HCT116 (cell line): ENCODE measurements at regions not wholly inside any gene's neighbourhood (a gene's known extent, or its start where the extent isn't known, plus 50 kb on each side); places are given as distances from the start of the nearest gene placed in this dataset.

Experiments
- ATAC-seq: fragments of 200-7000 bp; cut with Tn5 transposase; 2 replicates; pipeline ENCODE4 v1.9.1; 2020; ENCODE audit warnings: mild to moderate bottlenecking, moderate library complexity
- BruUV-seq: library from RNA; stranded (reverse); fragments of 400-500 nt; replicated peaks from 2 replicates; lab custom pipeline; 2021; lab: Mats Ljungman, UMichigan
- CTCF ChIA-PET: fragments of 300-600 bp; sonication (Branson Sonifier 250); formaldehyde crosslinking; loops from one replicate; lab custom pipeline; 2021; ENCODE audit warnings: antibody characterized with exemption; lab: Charles Lee
- POLR2A ChIA-PET: fragments of 300-600, 350-600 bp; sonication (Branson Sonifier 250); formaldehyde crosslinking; loops from one replicate; lab custom pipeline; 2021; ENCODE audit warnings: antibody characterized with exemption; lab: Charles Lee
- RAD21 ChIA-PET, 2 experiments: fragments of 300-600 bp; sonication (Branson Sonifier 250); formaldehyde crosslinking; loops; one replicate each; lab custom pipeline; 2023; ENCODE audit warnings: low total read pairs in 2 of 2; ENCODE audit not compliant: uncharacterized antibody in 2 of 2, unreplicated experiment in 2 of 2, low non-redundant PET in 1 of 2; lab: Charles Lee
- DNase-seq: peaks from one replicate; pipeline ENCODE4 v3.0.0-alpha.2; 2010; ENCODE audit warnings: low read depth, low spot score
- H2AFZ ChIP-seq: fragments of 200-600 bp; shearing (Covaris generic), sonication (generic); 2 replicates; pipeline ENCODE4 v1.6.1; 2017; ENCODE audit warnings: low read depth, mixed run types, mixed read lengths, antibody characterized with exemption, low read length; ENCODE audit not compliant: poor library complexity, severe bottlenecking
- H3K27ac ChIP-seq: 2 replicates; pipeline ENCODE4 v1.5.1; 2012; ENCODE audit warnings: low read depth, low read length
- H3K27me3 ChIP-seq: fragments of 200-600 bp; sonication (generic); 2 replicates; pipeline ENCODE4 v1.6.1; 2016; ENCODE audit warnings: mixed run types, low read length, mixed read lengths; ENCODE audit not compliant: insufficient read depth
- H3K36me3 ChIP-seq, 2 experiments: fragments of 200-500 bp in 1 of 2; fragments of 200-600 bp in 1 of 2; sonication (Bioruptor generic) in 1 of 2; sonication (generic) in 1 of 2; 2 replicates each; pipeline versions ENCODE4 v1.5.1 to v1.6.1; 2014 to 2016; ENCODE audit warnings: low read length in 2 of 2, inconsistent platforms in 1 of 2, mixed read lengths in 1 of 2, mixed run types in 1 of 2; ENCODE audit not compliant: insufficient read depth in 2 of 2, control insufficient read depth in 1 of 2
- H3K4me1 ChIP-seq, 2 experiments: fragments of 200-600 bp in 1 of 2; sonication (generic) in 1 of 2; 2 replicates each; pipeline versions ENCODE4 v1.5.1 to v1.6.1; 2012 to 2017; ENCODE audit warnings: low read length in 2 of 2, inconsistent platforms in 1 of 2, mild to moderate bottlenecking in 1 of 2, mixed read lengths in 1 of 2, mixed run types in 1 of 2, moderate library complexity in 1 of 2; ENCODE audit not compliant: insufficient read depth in 2 of 2, control insufficient read depth in 1 of 2
- H3K4me2 ChIP-seq: fragments of 200-600 bp; sonication (generic); 2 replicates; pipeline ENCODE4 v1.6.1; 2017; ENCODE audit warnings: mixed run types, low read length, mixed read lengths
- H3K4me3 ChIP-seq, 2 experiments: fragments of 200-600 bp in 1 of 2; sonication (generic) in 1 of 2; replicated peaks in 1 of 2; 2 replicates each; pipeline ENCODE4 v1.5.1; 2011 to 2016; ENCODE audit warnings: low read length in 2 of 2, control low read depth in 1 of 2, low read depth in 1 of 2, mild to moderate bottlenecking in 1 of 2, mixed read lengths in 1 of 2, mixed run types in 1 of 2
- H3K79me2 ChIP-seq: fragments of 200-600 bp; sonication (generic); 2 replicates; pipeline ENCODE4 v1.6.1; 2017; ENCODE audit warnings: mild to moderate bottlenecking, mixed run types, low read length, moderate library complexity, mixed read lengths; ENCODE audit not compliant: insufficient read depth
- H3K9ac ChIP-seq: fragments of 200-600 bp; sonication (generic); 2 replicates; pipeline ENCODE4 v1.6.1; 2016; ENCODE audit warnings: low read length, mixed read lengths
- H3K9me2 ChIP-seq: fragments of 200-600 bp; sonication (generic), shearing (Covaris generic); 2 replicates; pipeline ENCODE4 v1.6.1; 2017; ENCODE audit warnings: mixed run types, mild to moderate bottlenecking, moderate library complexity; ENCODE audit not compliant: insufficient read depth
- H3K9me3 ChIP-seq, 2 experiments: fragments of 200-500 bp in 1 of 2; fragments of 200-600 bp in 1 of 2; sonication (Bioruptor generic) in 1 of 2; sonication (generic) in 1 of 2; 2 replicates each; pipeline ENCODE4 v1.6.1; 2014 to 2017; ENCODE audit warnings: low read length in 2 of 2, mixed read lengths in 2 of 2, inconsistent platforms in 1 of 2, low read depth in 1 of 2, mild to moderate bottlenecking in 1 of 2, mixed run types in 1 of 2, moderate library complexity in 1 of 2; ENCODE audit not compliant: control insufficient read depth in 1 of 2, insufficient read depth in 1 of 2
- H4K20me1 ChIP-seq: fragments of 200-600 bp; sonication (generic), shearing (Covaris generic); 2 replicates; pipeline ENCODE4 v1.6.1; 2017; ENCODE audit warnings: mixed run types, mild to moderate bottlenecking, moderate library complexity; ENCODE audit not compliant: insufficient read depth
- ATF3 ChIP-seq: IDR thresholded peaks from 2 replicates; pipeline ENCODE4 v1.6.1; 2012
- ELF1 ChIP-seq: IDR thresholded peaks from 2 replicates; pipeline ENCODE4 v1.6.1; 2012; ENCODE audit warnings: low read depth, borderline replicate concordance
- EZH2 ChIP-seq: fragments of 200-600 bp; sonication (generic); IDR thresholded peaks from 2 replicates; pipeline ENCODE4 v1.6.1; 2017; ENCODE audit warnings: antibody characterized with exemption, mixed run types
- EZH2phosphoT487 ChIP-seq: fragments of 200-600 bp; IDR thresholded peaks from 2 replicates; pipeline ENCODE4 v1.6.1; 2018; ENCODE audit warnings: antibody characterized with exemption, borderline replicate concordance
- FOSL1 ChIP-seq: IDR thresholded peaks from 2 replicates; pipeline ENCODE4 v1.6.1; 2012; ENCODE audit warnings: low read depth
- JUND ChIP-seq: IDR thresholded peaks from 2 replicates; pipeline ENCODE4 v1.6.1; 2012
- RAD21 ChIP-seq: IDR thresholded peaks from 2 replicates; pipeline ENCODE4 v1.6.1; 2012; ENCODE audit warnings: low read depth, mild to moderate bottlenecking
- REST ChIP-seq: IDR thresholded peaks from 2 replicates; pipeline ENCODE4 v1.6.1; 2012; ENCODE audit warnings: low read depth
- SIN3A ChIP-seq: IDR thresholded peaks from 2 replicates; pipeline ENCODE4 v1.6.1; 2012; ENCODE audit warnings: low read depth
- TCF7L2 ChIP-seq: IDR thresholded peaks from 2 replicates; pipeline ENCODE4 v1.7.0; 2011; ENCODE audit warnings: borderline replicate concordance, inconsistent platforms; ENCODE audit not compliant: insufficient read depth, insufficient read length; ENCODE audit errors: extremely low read depth
- YY1 ChIP-seq: IDR thresholded peaks from 2 replicates; pipeline ENCODE4 v1.6.1; 2011; ENCODE audit warnings: low read length, low read depth, moderate library complexity, mild to moderate bottlenecking; ENCODE audit not compliant: insufficient replicate concordance; ENCODE audit errors: extremely low read depth
- ZFX ChIP-seq: fragments of 450-650 bp; IDR thresholded peaks from 2 replicates; pipeline ENCODE4 v1.6.1; 2017
- intact Hi-C: fragments of 100-400 bp; cut with micrococcal nuclease; formaldehyde crosslinking; loops from 2 replicates; pipeline ENCODE4 v1.10.0; 2022
- TF ChIP-seq, protein P1 (sequence below): IDR thresholded peaks from 2 replicates; pipeline ENCODE4 v1.6.1; 2012
- TF ChIP-seq, protein P2 (sequence below), 3 experiments: fragments of 200-600 bp in 1 of 3; sonication (generic) in 1 of 3; IDR thresholded peaks in 2 of 3; conservative IDR thresholded peaks in 1 of 3; 2 replicates each; pipeline ENCODE4 v1.5.1; 2012 to 2017; ENCODE audit warnings: low read depth in 2 of 3, low read length in 2 of 3, antibody characterized with exemption in 1 of 3, borderline replicate concordance in 1 of 3, control low read depth in 1 of 3, mild to moderate bottlenecking in 1 of 3, mixed read lengths in 1 of 3, mixed run types in 1 of 3, moderate library complexity in 1 of 3; ENCODE audit not compliant: insufficient read depth in 1 of 3

GRCh38 chr4:157885811-157886210 lies 287.0 kb downstream of the GASK1B start:
- POLR2A ChIA-PET = no interaction called here
- no peak overlapping the region for H3K27ac ChIP-seq
- no peaks in the 10 kb centered on the region for H3K36me3 ChIP-seq
- no peaks in the 10 kb centered on the region for H3K9me2 ChIP-seq
- H2AFZ ChIP-seq = no peak overlapping the region
- BruUV-seq = no TSS peak
- TF ChIP-seq RAD21 (no peak), EZH2phosphoT487 (no peak), TCF7L2 (no peak), FOSL1 (no peak), ATF3 (no peak), REST (no peak), ELF1 (no peak), ZFX (no peak), EZH2 (no peak), JUND (no peak), YY1 (no peak), SIN3A (no peak)
- TF ChIP-seq, protein P1, sequence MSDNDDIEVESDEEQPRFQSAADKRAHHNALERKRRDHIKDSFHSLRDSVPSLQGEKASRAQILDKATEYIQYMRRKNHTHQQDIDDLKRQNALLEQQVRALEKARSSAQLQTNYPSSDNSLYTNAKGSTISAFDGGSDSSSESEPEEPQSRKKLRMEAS = no peak
- TF ChIP-seq, protein P2, sequence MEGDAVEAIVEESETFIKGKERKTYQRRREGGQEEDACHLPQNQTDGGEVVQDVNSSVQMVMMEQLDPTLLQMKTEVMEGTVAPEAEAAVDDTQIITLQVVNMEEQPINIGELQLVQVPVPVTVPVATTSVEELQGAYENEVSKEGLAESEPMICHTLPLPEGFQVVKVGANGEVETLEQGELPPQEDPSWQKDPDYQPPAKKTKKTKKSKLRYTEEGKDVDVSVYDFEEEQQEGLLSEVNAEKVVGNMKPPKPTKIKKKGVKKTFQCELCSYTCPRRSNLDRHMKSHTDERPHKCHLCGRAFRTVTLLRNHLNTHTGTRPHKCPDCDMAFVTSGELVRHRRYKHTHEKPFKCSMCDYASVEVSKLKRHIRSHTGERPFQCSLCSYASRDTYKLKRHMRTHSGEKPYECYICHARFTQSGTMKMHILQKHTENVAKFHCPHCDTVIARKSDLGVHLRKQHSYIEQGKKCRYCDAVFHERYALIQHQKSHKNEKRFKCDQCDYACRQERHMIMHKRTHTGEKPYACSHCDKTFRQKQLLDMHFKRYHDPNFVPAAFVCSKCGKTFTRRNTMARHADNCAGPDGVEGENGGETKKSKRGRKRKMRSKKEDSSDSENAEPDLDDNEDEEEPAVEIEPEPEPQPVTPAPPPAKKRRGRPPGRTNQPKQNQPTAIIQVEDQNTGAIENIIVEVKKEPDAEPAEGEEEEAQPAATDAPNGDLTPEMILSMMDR (IDR thresholded peaks at IDR 0.05 in 2 of 3, conservative IDR thresholded peaks at IDR 0.05 in 1 of 3; ENCODE audit: borderline replicate concordance in 1 of 3, insufficient read depth in 1 of 3, low read depth in 2 of 3, low read length in 2 of 3) = no peak
- TF ChIP-seq, all 23 proteins: peak for 0
- ChIA-PET RAD21 (no interaction called here), CTCF (no interaction called here)
- no peaks in the 10 kb centered on the region for H4K20me1 ChIP-seq
- H3K79me2 ChIP-seq = no peaks in the 10 kb centered on the region
- no peaks in the 10 kb centered on the region for H3K27me3 ChIP-seq
- DNase-seq = no peak
- no peak overlapping the region for H3K4me3 ChIP-seq
- ATAC-seq = no peak
- no peaks in the 10 kb centered on the region for H3K9me3 ChIP-seq
- H3K4me1 ChIP-seq = no peaks in the 10 kb centered on the region
- intact Hi-C loops = no loop called here
- no peak overlapping the region for H3K9ac ChIP-seq
- no peak overlapping the region for H3K4me2 ChIP-seq
